ENCODE measurements at regions not wholly inside any gene's neighbourhood (a gene's known extent, or its start where the extent isn't known, plus 50 kb on each side); places are given as distances from the start of the nearest gene placed in this dataset.

- Histone ChIP-seq H3K79me2 (ENCODE audit: insufficient read depth, low read length) (no peaks in the 10 kb centered on the region), H3K27me3 (ENCODE audit: insufficient read depth, low read length, poor library complexity, severe bottlenecking) (no peaks in the 10 kb centered on the region), H3K4me2 (ENCODE audit: low read depth, low read length, poor library complexity, severe bottlenecking) (no peak overlapping the region), H3K36me3 (ENCODE audit: insufficient read depth, low read length) (no peaks in the 10 kb centered on the region), H4K20me1 (ENCODE audit: insufficient read depth, low read length, poor library complexity, severe bottlenecking) (no peaks in the 10 kb centered on the region), H3K9me3 (ENCODE audit: insufficient read depth, low read depth, low read length) (no peaks in the 10 kb centered on the region), H3K9me2 (replicated peaks; ENCODE audit: low read depth, low read length) (no peaks in the 10 kb centered on the region), H3K9ac (ENCODE audit: low read depth, low read length, poor library complexity, severe bottlenecking) (no peak overlapping the region), H2AFZ (ENCODE audit: low read length) (no peak overlapping the region), H3K4me3 (ENCODE audit: low read length, poor library complexity, severe bottlenecking) (no peak overlapping the region), H3F3A (ENCODE audit: low read depth) (no peaks in the 10 kb centered on the region), H3K4me1 (ENCODE audit: insufficient read depth, low read length, poor library complexity, severe bottlenecking) (no peaks in the 10 kb centered on the region)
- TF ChIP-seq EZH2phosphoT487 (IDR thresholded peaks at IDR 0.05; ENCODE audit: borderline replicate concordance) (no peak), CTCF (conservative IDR thresholded peaks at IDR 0.05; ENCODE audit: low read length) (no peak)
These were observed 210.3 kb downstream of the CHRM2 start for GRCh38 chr7:137078781-137079180.

GRCh38 chr7:137074391-137075030 lies 206.1 kb downstream of the CHRM2 start:
- H3K4me2 ChIP-seq (ENCODE audit: low read depth, low read length, poor library complexity, severe bottlenecking): no peak overlapping the region
- no peaks in the 10 kb centered on the region; the same call in 1 of the 2 replicates for H3K9me3 ChIP-seq (ENCODE audit: insufficient read depth, low read depth, low read length)
- no peaks in the 10 kb centered on the region for H3K27me3 ChIP-seq (ENCODE audit: insufficient read depth, low read length, poor library complexity, severe bottlenecking)
- H3K79me2 ChIP-seq (ENCODE audit: insufficient read depth, low read length): no peaks in the 10 kb centered on the region
- TF ChIP-seq EZH2phosphoT487 (IDR thresholded peaks at IDR 0.05; ENCODE audit: borderline replicate concordance): no peak
- no peak for TF ChIP-seq CTCF (conservative IDR thresholded peaks at IDR 0.05; ENCODE audit: low read length)
- H3K36me3 ChIP-seq (ENCODE audit: insufficient read depth, low read length): no peaks in the 10 kb centered on the region
- no peaks in the 10 kb centered on the region for H3F3A ChIP-seq (ENCODE audit: low read depth)
- no peak overlapping the region for H3K9ac ChIP-seq (ENCODE audit: low read depth, low read length, poor library complexity, severe bottlenecking)
- H3K4me3 ChIP-seq (ENCODE audit: low read length, poor library complexity, severe bottlenecking): no peak overlapping the region
- no peaks in the 10 kb centered on the region for H3K4me1 ChIP-seq (ENCODE audit: insufficient read depth, low read length, poor library complexity, severe bottlenecking)
- no peak overlapping the region for H2AFZ ChIP-seq (ENCODE audit: low read length)
- no peaks in the 10 kb centered on the region for H3K9me2 ChIP-seq (replicated peaks; ENCODE audit: low read depth, low read length)
- H4K20me1 ChIP-seq (ENCODE audit: insufficient read depth, low read length, poor library complexity, severe bottlenecking): no peaks in the 10 kb centered on the region

GRCh38 chr7:137073571-137074325 lies 205.3 kb downstream of the CHRM2 start:
- TF ChIP-seq EZH2phosphoT487 (IDR thresholded peaks at IDR 0.05; ENCODE audit: borderline replicate concordance) (no peak), CTCF (conservative IDR thresholded peaks at IDR 0.05; ENCODE audit: low read length) (no peak)
- Histone ChIP-seq H3K4me1 (ENCODE audit: insufficient read depth, low read length, poor library complexity, severe bottlenecking) (no peaks in the 10 kb centered on the region), H3K27me3 (ENCODE audit: insufficient read depth, low read length, poor library complexity, severe bottlenecking) (no peaks in the 10 kb centered on the region), H3K36me3 (ENCODE audit: insufficient read depth, low read length) (no peaks in the 10 kb centered on the region), H2AFZ (ENCODE audit: low read length) (no peak overlapping the region), H3K9me2 (replicated peaks; ENCODE audit: low read depth, low read length) (no peaks in the 10 kb centered on the region), H3K79me2 (ENCODE audit: insufficient read depth, low read length) (no peaks in the 10 kb centered on the region), H3K9ac (ENCODE audit: low read depth, low read length, poor library complexity, severe bottlenecking) (no peak overlapping the region), H3K4me2 (ENCODE audit: low read depth, low read length, poor library complexity, severe bottlenecking) (no peak overlapping the region), H3K4me3 (ENCODE audit: low read length, poor library complexity, severe bottlenecking) (no peak overlapping the region), H3F3A (ENCODE audit: low read depth) (no peaks in the 10 kb centered on the region), H3K9me3 (ENCODE audit: insufficient read depth, low read depth, low read length) (no peaks in the 10 kb centered on the region; the same call in 1 of the 2 replicates), H4K20me1 (ENCODE audit: insufficient read depth, low read length, poor library complexity, severe bottlenecking) (no peaks in the 10 kb centered on the region)
